ENCODE measurements at regions not wholly inside any gene's neighbourhood (a gene's known extent, or its start where the extent isn't known, plus 50 kb on each side); places are given as distances from the start of the nearest gene placed in this dataset.

GRCh38 chr3:111244760-111245159 is 173.1 kb downstream of the NECTIN3 start:
- TF ChIP-seq HDGF (IDR thresholded peaks at IDR 0.05; ENCODE audit: borderline replicate concordance) (no peak), SP1 (IDR thresholded peaks at IDR 0.05) (no peak), FOXM1 (IDR thresholded peaks at IDR 0.05; ENCODE audit: borderline replicate concordance) (no peak)
- POLR2A ChIA-PET: no interaction called here
- CTCF ChIA-PET: no interaction called here
- DNase-seq (ENCODE audit: extremely low spot score): no peak

DNA sequence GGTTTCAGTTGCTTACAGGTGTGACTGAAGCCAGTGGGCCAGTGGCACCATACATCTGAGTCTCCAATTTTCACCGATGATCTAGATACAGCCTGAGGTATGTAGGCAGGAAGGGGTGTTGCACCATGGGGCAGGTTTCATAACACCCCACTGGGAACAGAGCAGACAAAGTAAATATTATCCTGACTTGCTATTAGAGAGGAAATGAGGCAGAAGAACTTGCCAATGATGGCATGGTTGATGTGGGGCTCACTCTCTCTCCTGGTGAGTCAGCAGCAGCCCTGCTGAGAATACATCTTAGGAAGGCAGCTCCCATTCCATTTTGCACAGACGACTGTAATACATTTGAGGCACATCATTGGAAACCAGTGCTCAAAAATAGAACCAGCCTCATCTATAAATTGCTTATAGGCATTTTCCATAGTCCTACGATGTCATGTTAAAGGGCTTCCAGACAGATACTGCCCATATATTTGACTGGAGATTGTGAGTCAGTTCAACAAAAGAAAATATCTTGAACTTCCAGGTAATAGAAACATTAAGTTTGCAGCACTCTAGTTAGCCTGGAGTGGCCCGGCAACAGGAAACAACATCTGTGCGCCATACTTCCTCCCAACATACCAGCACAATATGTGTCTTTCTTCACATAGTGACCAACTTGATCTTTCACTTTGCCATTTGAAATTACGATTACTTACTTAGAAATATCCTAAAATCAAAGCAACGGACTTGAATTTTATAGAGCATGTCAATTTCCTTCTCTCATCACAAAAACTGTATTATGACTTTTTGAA is 175.5 kb downstream of the NECTIN3 start:
- ChIA-PET POLR2A (no interaction called here), CTCF (no interaction called here)
- no peak for DNase-seq (ENCODE audit: extremely low spot score)
- TF ChIP-seq LEF1 (IDR thresholded peaks at IDR 0.05; ENCODE audit: borderline replicate concordance): no peak
- TF ChIP-seq PKNOX1 (IDR thresholded peaks at IDR 0.05): no peak
- no peak for TF ChIP-seq NFRKB (IDR thresholded peaks at IDR 0.05)
- no peak for TF ChIP-seq FOXA1 (IDR thresholded peaks at IDR 0.05)
- no peak for TF ChIP-seq FOXK2 (IDR thresholded peaks at IDR 0.05)
- no peak for TF ChIP-seq SP1 (IDR thresholded peaks at IDR 0.05)
- no peak for TF ChIP-seq CTBP1 (IDR thresholded peaks at IDR 0.05; ENCODE audit: borderline replicate concordance)
- TF ChIP-seq BHLHE40 (IDR thresholded peaks at IDR 0.05; ENCODE audit: borderline replicate concordance): no peak
- no peak for TF ChIP-seq ARNT (IDR thresholded peaks at IDR 0.05)

DNA sequence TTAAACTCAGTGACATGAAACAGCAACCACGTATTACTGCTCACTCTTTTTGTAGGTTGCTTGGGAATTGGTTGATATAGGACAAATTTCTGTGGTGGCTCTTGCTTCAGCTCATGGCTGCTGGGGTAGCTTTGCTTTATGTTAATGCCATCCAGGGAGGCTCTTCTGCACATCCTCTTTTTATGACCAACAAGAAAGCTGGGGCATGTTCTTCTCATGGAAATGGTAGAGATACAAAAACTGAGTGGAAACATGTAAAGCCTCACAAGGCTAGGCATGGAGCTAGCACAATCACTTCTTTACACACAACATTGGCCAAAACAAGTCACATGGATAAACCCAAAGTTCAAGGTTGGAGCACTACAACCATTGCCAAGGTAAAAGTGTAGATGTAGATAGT is 176.8 kb downstream of the NECTIN3 start:
- ChIA-PET CTCF (no interaction called here), POLR2A (interaction anchor here (0.5 kb wide), 1 partner anchor 1874 kb away, joined by 3 read pairs; no protein-coding TSS in a partner anchor)
- TF ChIP-seq NFRKB (IDR thresholded peaks at IDR 0.05) (no peak), ELF4 (IDR thresholded peaks at IDR 0.05) (no peak), L3MBTL2 (conservative IDR thresholded peaks at IDR 0.05) (no peak), PKNOX1 (IDR thresholded peaks at IDR 0.05) (no peak), HDGF (IDR thresholded peaks at IDR 0.05; ENCODE audit: borderline replicate concordance) (no peak), FOXK2 (IDR thresholded peaks at IDR 0.05) (no peak), TARDBP (IDR thresholded peaks at IDR 0.05) (no peak), LEF1 (IDR thresholded peaks at IDR 0.05; ENCODE audit: borderline replicate concordance) (no peak), FOXA1 (IDR thresholded peaks at IDR 0.05) (no peak), ZNF384 (IDR thresholded peaks at IDR 0.05) (no peak), BHLHE40 (IDR thresholded peaks at IDR 0.05; ENCODE audit: borderline replicate concordance) (no peak), SUZ12 (IDR thresholded peaks at IDR 0.05) (no peak), SP1 (IDR thresholded peaks at IDR 0.05) (no peak), CTBP1 (IDR thresholded peaks at IDR 0.05; ENCODE audit: borderline replicate concordance) (no peak), ARNT (IDR thresholded peaks at IDR 0.05) (no peak), FOXM1 (IDR thresholded peaks at IDR 0.05; ENCODE audit: borderline replicate concordance) (no peak)
- DNase-seq (ENCODE audit: extremely low spot score): no peak

GRCh38 chr3:111249421-111249820 is 177.8 kb downstream of the NECTIN3 start:
- ChIA-PET CTCF (no interaction called here), POLR2A (no interaction called here)
- no peak for TF ChIP-seq NFRKB (IDR thresholded peaks at IDR 0.05)
- no peak for DNase-seq (ENCODE audit: extremely low spot score)

- ChIA-PET POLR2A (no interaction called here), CTCF (interaction anchor here (0.5 kb wide), 1 partner anchor 754 kb away, joined by 3 read pairs; no protein-coding TSS in a partner anchor)
- TF ChIP-seq ELF4 (IDR thresholded peaks at IDR 0.05) (no peak), TARDBP (IDR thresholded peaks at IDR 0.05) (no peak), SUZ12 (IDR thresholded peaks at IDR 0.05) (no peak), FOXK2 (IDR thresholded peaks at IDR 0.05) (no peak), PKNOX1 (IDR thresholded peaks at IDR 0.05) (no peak), FOXM1 (IDR thresholded peaks at IDR 0.05; ENCODE audit: borderline replicate concordance) (no peak), FOXA1 (IDR thresholded peaks at IDR 0.05) (no peak), ZNF384 (IDR thresholded peaks at IDR 0.05) (no peak), CTBP1 (IDR thresholded peaks at IDR 0.05; ENCODE audit: borderline replicate concordance) (no peak), L3MBTL2 (conservative IDR thresholded peaks at IDR 0.05) (no peak), HDGF (IDR thresholded peaks at IDR 0.05; ENCODE audit: borderline replicate concordance) (no peak), LEF1 (IDR thresholded peaks at IDR 0.05; ENCODE audit: borderline replicate concordance) (no peak), BHLHE40 (IDR thresholded peaks at IDR 0.05; ENCODE audit: borderline replicate concordance) (no peak), NFRKB (IDR thresholded peaks at IDR 0.05) (no peak), SP1 (IDR thresholded peaks at IDR 0.05) (no peak), ARNT (IDR thresholded peaks at IDR 0.05) (no peak)
- DNase-seq (ENCODE audit: extremely low spot score): peak; percentile 26
Measured at GRCh38 chr3:111252779-111253178, 181.2 kb downstream of the NECTIN3 start.

- DNase-seq (ENCODE audit: extremely low spot score): no peak
- TF ChIP-seq TARDBP (IDR thresholded peaks at IDR 0.05): no peak
- TF ChIP-seq FOXM1 (IDR thresholded peaks at IDR 0.05; ENCODE audit: borderline replicate concordance): no peak
- TF ChIP-seq FOXA1 (IDR thresholded peaks at IDR 0.05): no peak
- no peak for TF ChIP-seq SP1 (IDR thresholded peaks at IDR 0.05)
- ChIA-PET POLR2A (no interaction called here), CTCF (no interaction called here)
Measured at GRCh38 chr3:111253733-111254132, 182.1 kb downstream of the NECTIN3 start.

DNA sequence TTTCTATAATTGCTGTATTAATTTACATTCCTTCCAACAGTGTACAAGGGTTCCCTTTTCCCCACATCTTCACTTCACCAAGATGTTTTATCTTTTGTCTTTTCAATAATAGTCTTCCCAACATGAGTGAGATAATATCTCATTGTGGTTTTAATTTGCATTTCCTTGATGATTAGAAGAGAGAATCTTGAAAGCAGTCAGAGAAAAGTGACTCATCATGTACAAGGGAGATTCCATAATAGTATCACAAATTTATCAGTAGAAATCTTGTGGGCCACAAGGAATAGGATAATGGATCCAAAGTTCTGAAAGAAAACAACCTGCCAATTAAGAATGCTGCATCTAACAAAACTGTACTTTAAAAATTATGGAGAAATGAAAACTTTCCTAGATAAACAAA is 189.3 kb downstream of the NECTIN3 start:
- ChIA-PET CTCF (no interaction called here), POLR2A (no interaction called here)
- no peak for DNase-seq (ENCODE audit: extremely low spot score)
- no peak for TF ChIP-seq FOXM1 (IDR thresholded peaks at IDR 0.05; ENCODE audit: borderline replicate concordance)
- TF ChIP-seq BHLHE40 (IDR thresholded peaks at IDR 0.05; ENCODE audit: borderline replicate concordance): no peak
- no peak for TF ChIP-seq ELF4 (IDR thresholded peaks at IDR 0.05)
- TF ChIP-seq SP1 (IDR thresholded peaks at IDR 0.05): no peak
- no peak for TF ChIP-seq ZNF384 (IDR thresholded peaks at IDR 0.05)
- TF ChIP-seq L3MBTL2 (conservative IDR thresholded peaks at IDR 0.05): no peak
- no peak for TF ChIP-seq NFRKB (IDR thresholded peaks at IDR 0.05)
- no peak for TF ChIP-seq FOXK2 (IDR thresholded peaks at IDR 0.05)
- TF ChIP-seq FOXA1 (IDR thresholded peaks at IDR 0.05): no peak
- TF ChIP-seq LEF1 (IDR thresholded peaks at IDR 0.05; ENCODE audit: borderline replicate concordance): no peak
- no peak for TF ChIP-seq PKNOX1 (IDR thresholded peaks at IDR 0.05)

Data from HEK293T (cell line).